Ishikawa (cell line): ENCODE measurements at regions not wholly inside any gene's neighbourhood (a gene's known extent, or its start where the extent isn't known, plus 50 kb on each side); places are given as distances from the start of the nearest gene placed in this dataset.

ENCODE experiments used
- CEBPB ChIP-seq: IDR thresholded peaks from 2 replicates; pipeline ENCODE4 v1.6.1; 2012
- CREB1 ChIP-seq: IDR thresholded peaks from 2 replicates; pipeline ENCODE4 v1.6.1; 2012; ENCODE audit warnings: low read depth
- EGR1 ChIP-seq: IDR thresholded peaks from 2 replicates; pipeline ENCODE4 v1.6.1; 2012
- EP300 ChIP-seq: IDR thresholded peaks from 2 replicates; pipeline ENCODE4 v1.6.1; 2012; ENCODE audit warnings: borderline replicate concordance
- FOXM1 ChIP-seq: IDR thresholded peaks from 2 replicates; pipeline ENCODE4 v1.6.1; 2012; ENCODE audit warnings: low read depth, borderline replicate concordance
- NFIC ChIP-seq: IDR thresholded peaks from 2 replicates; pipeline ENCODE4 v1.6.1; 2012
- RAD21 ChIP-seq: IDR thresholded peaks from 2 replicates; pipeline ENCODE4 v1.6.1; 2012; ENCODE audit warnings: low read depth
- REST ChIP-seq: IDR thresholded peaks from 2 replicates; pipeline ENCODE4 v1.6.1; 2012; ENCODE audit warnings: low read depth, mild to moderate bottlenecking
- TAF1 ChIP-seq: IDR thresholded peaks from 2 replicates; pipeline ENCODE4 v1.6.1; 2012; ENCODE audit warnings: low read depth, mild to moderate bottlenecking
- TCF12 ChIP-seq: IDR thresholded peaks from 2 replicates; pipeline ENCODE4 v1.6.1; 2012; ENCODE audit warnings: low read depth
- TEAD4 ChIP-seq: IDR thresholded peaks from 2 replicates; pipeline ENCODE4 v1.6.1; 2012
- USF1 ChIP-seq: IDR thresholded peaks from 2 replicates; pipeline ENCODE4 v1.6.1; 2012
- YY1 ChIP-seq: IDR thresholded peaks from 2 replicates; pipeline ENCODE4 v1.6.1; 2012; ENCODE audit warnings: low read depth
- ZBTB7A ChIP-seq: IDR thresholded peaks from 2 replicates; pipeline ENCODE4 v1.6.1; 2012; ENCODE audit warnings: low read depth
- TF ChIP-seq, protein P1 (sequence below): IDR thresholded peaks from 2 replicates; pipeline ENCODE4 v1.6.1; 2012

- TF ChIP-seq REST (no peak), CEBPB (no peak), EGR1 (no peak), USF1 (no peak), ZBTB7A (no peak)
- TF ChIP-seq, protein P1, sequence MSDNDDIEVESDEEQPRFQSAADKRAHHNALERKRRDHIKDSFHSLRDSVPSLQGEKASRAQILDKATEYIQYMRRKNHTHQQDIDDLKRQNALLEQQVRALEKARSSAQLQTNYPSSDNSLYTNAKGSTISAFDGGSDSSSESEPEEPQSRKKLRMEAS: no peak
These were observed 219.0 kb upstream of the CDH12 start for GRCh38 chr5:23072179-23072578.

DNA sequence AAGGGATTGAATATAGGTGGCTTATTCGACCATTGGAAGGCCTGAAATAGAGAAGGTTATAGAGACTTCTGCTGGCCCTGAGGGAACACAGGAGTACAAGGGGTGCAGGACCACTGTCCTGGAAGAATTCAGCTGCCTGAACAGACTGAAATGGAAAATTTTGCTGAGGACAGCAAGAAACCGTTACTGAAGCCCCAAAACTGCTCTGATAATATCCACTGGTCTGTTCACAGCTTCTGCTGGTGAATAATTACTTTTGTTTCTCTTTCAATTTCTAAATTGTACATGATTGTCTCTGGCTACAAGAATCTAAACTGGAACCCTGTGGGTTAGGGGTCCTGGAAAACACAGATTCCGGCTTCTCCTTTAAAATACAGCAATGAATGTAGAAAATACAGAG lies 218.5 kb upstream of the CDH12 start:
- TF ChIP-seq, protein P1: no peak
- TF ChIP-seq ZBTB7A: no peak
- TF ChIP-seq TAF1: no peak
- TF ChIP-seq TEAD4: no peak
- no peak for TF ChIP-seq CREB1

- TF ChIP-seq, protein P1: no peak
- TF ChIP-seq TAF1 (no peak), FOXM1 (no peak), USF1 (no peak), CEBPB (no peak)
These were observed 211.6 kb upstream of the CDH12 start for GRCh38 chr5:23064710-23065109.

- no peak for TF ChIP-seq TEAD4
- no peak for TF ChIP-seq CEBPB
- TF ChIP-seq NFIC: no peak
- no peak for TF ChIP-seq TAF1
These were observed 200.7 kb upstream of the CDH12 start for GRCh38 chr5:23053846-23054245.

- TF ChIP-seq ZBTB7A (no peak), TEAD4 (no peak), TCF12 (no peak), EGR1 (no peak), TAF1 (no peak), RAD21 (no peak), NFIC (no peak), USF1 (no peak), CREB1 (no peak), EP300 (no peak), CEBPB (no peak), YY1 (no peak), FOXM1 (no peak), REST (no peak)
- TF ChIP-seq, protein P1: no peak
These were observed 189.1 kb upstream of the CDH12 start for GRCh38 chr5:23042226-23042625.

DNA sequence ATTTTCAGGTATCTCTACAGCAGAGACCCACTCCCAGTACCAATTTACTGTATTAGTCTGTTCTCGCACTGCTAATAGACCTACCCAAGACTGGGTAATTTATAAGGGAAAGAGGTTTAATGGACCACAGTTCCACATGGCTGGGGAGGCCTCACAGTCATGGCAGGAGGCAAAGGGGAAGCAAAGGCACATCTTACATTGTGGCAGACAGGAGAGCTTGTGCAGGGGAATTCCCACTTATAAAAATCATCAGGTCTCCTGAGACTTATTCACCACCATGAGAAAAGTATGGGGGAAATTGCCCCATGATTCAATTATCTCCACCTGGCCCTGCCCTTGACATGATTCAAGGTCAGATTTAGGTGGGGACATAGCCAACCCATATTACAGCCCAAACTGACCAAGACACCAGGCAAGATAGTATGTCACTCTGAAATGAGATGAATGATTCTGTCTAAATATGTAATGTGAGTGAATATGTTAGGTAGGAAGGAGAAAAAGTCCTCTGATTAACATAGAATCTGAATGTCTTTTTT lies 182.5 kb upstream of the CDH12 start:
- TF ChIP-seq FOXM1: no peak
- no peak for TF ChIP-seq ZBTB7A
- TF ChIP-seq YY1: no peak
- no peak for TF ChIP-seq CREB1
- TF ChIP-seq NFIC: no peak
- TF ChIP-seq CEBPB: no peak
- TF ChIP-seq, protein P1: no peak
- TF ChIP-seq EP300: no peak
- no peak for TF ChIP-seq TAF1
- TF ChIP-seq TCF12: no peak
